Prostate gland (tissue), 2 donors: ENCODE measurements at regions not wholly inside any gene's neighbourhood (a gene's known extent, or its start where the extent isn't known, plus 50 kb on each side); places are given as distances from the start of the nearest gene placed in this dataset.
"Not testable (repeated sequence)": the region's sequence is repeated elsewhere in the genome, so short reads cannot be mapped to it uniquely, and the experiment has no call there.

Experiments used
- CTCF ChIP-seq, 4 experiments: fragments of 200-600 bp in 2 of 4; fragments of 450-650 bp in 2 of 4; sonication (generic) in 2 of 4; IDR thresholded peaks; 1 replicate in 3 of 4; 2 replicates in 1 of 4; pipeline ENCODE4 v1.5.1; 2016 to 2019; ENCODE audit warnings: antibody characterized with exemption in 4 of 4, mild to moderate bottlenecking in 2 of 4, moderate library complexity in 2 of 4
- POLR2A ChIP-seq: fragments of 450-650 bp; IDR thresholded peaks from one replicate; pipeline ENCODE4 v1.6.1; 2016; ENCODE audit warnings: antibody characterized with exemption, mild to moderate bottlenecking

GRCh38 chr10:38242061-38242649, 148.0 kb downstream of the ZNF37A start:
- TF ChIP-seq CTCF (IDR thresholded peaks at IDR 0.05); POLR2A: not testable (repeated sequence)
